MM.1S (cell line): ENCODE measurements at regions not wholly inside any gene's neighbourhood (a gene's known extent, or its start where the extent isn't known, plus 50 kb on each side); places are given as distances from the start of the nearest gene placed in this dataset.

Experiments
- DNase-seq: peaks from one replicate; pipeline ENCODE4 v3.0.0-alpha.2; 2015
- H2AFZ ChIP-seq: fragments of 300-600 bp; sonication (generic); 2 replicates; pipeline ENCODE4 v1.6.0; 2016; ENCODE audit warnings: antibody characterized with exemption, low read length
- H3F3A ChIP-seq: fragments of 300-600 bp; sonication (generic); 2 replicates; pipeline ENCODE4 v1.6.1; 2016; ENCODE audit warnings: mild to moderate bottlenecking, antibody characterized with exemption, low read length, moderate library complexity, mixed read lengths; ENCODE audit not compliant: insufficient read depth
- H3K27ac ChIP-seq: fragments of 300-600 bp; sonication (generic); 2 replicates; pipeline ENCODE4 v1.5.1; 2016; ENCODE audit warnings: mild to moderate bottlenecking, low read length
- H3K27me3 ChIP-seq: fragments of 300-600 bp; sonication (generic); replicated peaks from 2 replicates; pipeline ENCODE4 v1.6.0; 2016; ENCODE audit warnings: low read length; ENCODE audit not compliant: insufficient read depth
- H3K36me3 ChIP-seq: fragments of 300-600 bp; sonication (generic); replicated peaks from 2 replicates; pipeline ENCODE4 v1.6.1; 2016; ENCODE audit warnings: mild to moderate bottlenecking, low read length, mixed read lengths; ENCODE audit not compliant: insufficient read depth
- H3K4me1 ChIP-seq: fragments of 300-600 bp; sonication (generic); 2 replicates; pipeline ENCODE4 v1.6.1; 2016; ENCODE audit warnings: low read length, mixed read lengths
- H3K4me2 ChIP-seq: fragments of 300-600 bp; sonication (generic); 2 replicates; pipeline ENCODE4 v1.6.0; 2016; ENCODE audit warnings: low read depth, low read length
- H3K4me3 ChIP-seq: fragments of 300-600 bp; sonication (generic); 2 replicates; pipeline ENCODE4 v1.5.1; 2016; ENCODE audit warnings: low read length, mixed read lengths
- H3K79me2 ChIP-seq: fragments of 300-600 bp; sonication (generic); 2 replicates; pipeline ENCODE4 v1.6.1; 2016; ENCODE audit warnings: mixed run types, low read length, mixed read lengths
- H3K9ac ChIP-seq: fragments of 300-600 bp; sonication (generic); 2 replicates; pipeline ENCODE4 v1.6.1; 2016; ENCODE audit warnings: low read length, mixed read lengths
- H3K9me2 ChIP-seq: fragments of 300-600 bp; sonication (generic); replicated peaks from 2 replicates; pipeline ENCODE4 v1.6.1; 2016; ENCODE audit warnings: mild to moderate bottlenecking, low read length, mixed read lengths; ENCODE audit not compliant: insufficient read depth
- H3K9me3 ChIP-seq: fragments of 300-600 bp; sonication (generic); replicated peaks from 2 replicates; pipeline ENCODE4 v1.6.1; 2016; ENCODE audit warnings: mild to moderate bottlenecking, low read length, mixed read lengths; ENCODE audit not compliant: insufficient read depth
- H4K20me1 ChIP-seq: fragments of 300-600 bp; sonication (generic); 2 replicates; pipeline ENCODE4 v1.6.1; 2016; ENCODE audit warnings: mild to moderate bottlenecking, low read length, moderate library complexity, mixed read lengths; ENCODE audit not compliant: insufficient read depth
- CTCF ChIP-seq: fragments of 300-600 bp; sonication (generic); IDR thresholded peaks from 2 replicates; pipeline ENCODE4 v1.5.1; 2016; ENCODE audit warnings: antibody characterized with exemption, low read length, mixed read lengths
- EZH2 ChIP-seq: fragments of 300-600 bp; sonication (generic); optimal IDR thresholded peaks from 2 replicates; pipeline ENCODE3; 2017; ENCODE audit warnings: low read depth, mild to moderate bottlenecking, antibody characterized with exemption, low read length, mixed read lengths
- EZH2phosphoT487 ChIP-seq: fragments of 300-600 bp; sonication (generic); IDR thresholded peaks from 2 replicates; pipeline ENCODE4 v1.6.1; 2018; ENCODE audit warnings: antibody characterized with exemption, low read length

GRCh38 chr16:76946879-76947278 is 244.1 kb upstream of the MON1B start:
- DNase-seq, result no peak
- no peaks in the 10 kb centered on the region for H3K9me2 ChIP-seq
- no peaks in the 10 kb centered on the region for H3K36me3 ChIP-seq
- H3K27ac ChIP-seq, result no peak overlapping the region
- H4K20me1 ChIP-seq, result no peaks in the 10 kb centered on the region
- H3K27me3 ChIP-seq, result no peaks in the 10 kb centered on the region
- H3K4me1 ChIP-seq, result no peaks in the 10 kb centered on the region
- no peak overlapping the region for H3K4me3 ChIP-seq
- no peaks in the 10 kb centered on the region for H3K9me3 ChIP-seq
- no peak for TF ChIP-seq EZH2phosphoT487
- TF ChIP-seq CTCF, result no peak
- TF ChIP-seq EZH2, result no peak
- no peak overlapping the region for H2AFZ ChIP-seq
- H3K9ac ChIP-seq, result no peak overlapping the region
- no peaks in the 10 kb centered on the region for H3K79me2 ChIP-seq
- H3F3A ChIP-seq, result no peaks in the 10 kb centered on the region
- H3K4me2 ChIP-seq, result no peak overlapping the region

GRCh38 chr16:76947749-76948148 is 243.2 kb upstream of the MON1B start:
- Histone ChIP-seq H2AFZ (no peak overlapping the region), H3K9me2 (no peaks in the 10 kb centered on the region), H3K4me1 (no peaks in the 10 kb centered on the region), H3K4me2 (no peak overlapping the region), H3K27me3 (no peaks in the 10 kb centered on the region), H4K20me1 (no peaks in the 10 kb centered on the region), H3K79me2 (no peaks in the 10 kb centered on the region), H3K4me3 (no peak overlapping the region), H3K9me3 (no peaks in the 10 kb centered on the region), H3K27ac (no peak overlapping the region), H3F3A (no peaks in the 10 kb centered on the region), H3K9ac (no peak overlapping the region), H3K36me3 (no peaks in the 10 kb centered on the region)
- TF ChIP-seq EZH2, result no peak
- TF ChIP-seq EZH2phosphoT487, result no peak
- no peak for TF ChIP-seq CTCF
- DNase-seq, result no peak

GRCh38 chr16:76955629-76956028 is 235.4 kb upstream of the MON1B start:
- H2AFZ ChIP-seq, result no peak overlapping the region
- TF ChIP-seq CTCF (no peak), EZH2phosphoT487 (no peak), EZH2 (no peak)
- H3K9me2 ChIP-seq, result no peaks in the 10 kb centered on the region
- no peaks in the 10 kb centered on the region for H4K20me1 ChIP-seq
- H3K9ac ChIP-seq, result no peak overlapping the region
- no peak for DNase-seq
- no peaks in the 10 kb centered on the region for H3K36me3 ChIP-seq
- H3K79me2 ChIP-seq, result no peaks in the 10 kb centered on the region
- no peak overlapping the region for H3K27ac ChIP-seq
- H3K4me1 ChIP-seq, result no peaks in the 10 kb centered on the region
- H3K4me3 ChIP-seq, result no peak overlapping the region
- H3K27me3 ChIP-seq, result no peaks in the 10 kb centered on the region
- no peaks in the 10 kb centered on the region for H3F3A ChIP-seq
- H3K9me3 ChIP-seq, result no peaks in the 10 kb centered on the region
- no peak overlapping the region for H3K4me2 ChIP-seq

- Histone ChIP-seq H3K27me3 (no peaks in the 10 kb centered on the region), H3K4me3 (no peak overlapping the region), H3K79me2 (no peaks in the 10 kb centered on the region), H3K9ac (no peak overlapping the region), H3K36me3 (no peaks in the 10 kb centered on the region), H3F3A (no peaks in the 10 kb centered on the region), H3K4me1 (no peaks in the 10 kb centered on the region), H2AFZ (no peak overlapping the region), H3K4me2 (no peak overlapping the region), H3K9me2 (no peaks in the 10 kb centered on the region), H3K9me3 (no peaks in the 10 kb centered on the region), H3K27ac (no peak overlapping the region), H4K20me1 (no peaks in the 10 kb centered on the region)
- TF ChIP-seq CTCF (no peak), EZH2phosphoT487 (no peak), EZH2 (no peak)
- no peak for DNase-seq
These were observed 234.6 kb upstream of the MON1B start for GRCh38 chr16:76956394-76956793.
